Thyroid gland (tissue), 4 donors: ENCODE measurements at regions not wholly inside any gene's neighbourhood (a gene's known extent, or its start where the extent isn't known, plus 50 kb on each side); places are given as distances from the start of the nearest gene placed in this dataset.

Experiments used
- POLR2A ChIP-seq, 2 donors: fragments of 450-650 bp; IDR thresholded peaks; one replicate each; pipeline ENCODE4 v1.6.1; 2017; ENCODE audit warnings: antibody characterized with exemption in 2 of 2, mild to moderate bottlenecking in 2 of 2, moderate library complexity in 1 of 2
- TF ChIP-seq, protein P1 (sequence below), 6 experiments: fragments of 200-600 bp in 3 of 6; fragments of 450-650 bp in 3 of 6; sonication (generic) in 3 of 6; IDR thresholded peaks; one replicate each; pipeline ENCODE4 v1.5.1; 2016 to 2019; ENCODE audit warnings: antibody characterized with exemption in 6 of 6, mild to moderate bottlenecking in 2 of 6, inconsistent platforms in 1 of 6, moderate library complexity in 1 of 6

DNA sequence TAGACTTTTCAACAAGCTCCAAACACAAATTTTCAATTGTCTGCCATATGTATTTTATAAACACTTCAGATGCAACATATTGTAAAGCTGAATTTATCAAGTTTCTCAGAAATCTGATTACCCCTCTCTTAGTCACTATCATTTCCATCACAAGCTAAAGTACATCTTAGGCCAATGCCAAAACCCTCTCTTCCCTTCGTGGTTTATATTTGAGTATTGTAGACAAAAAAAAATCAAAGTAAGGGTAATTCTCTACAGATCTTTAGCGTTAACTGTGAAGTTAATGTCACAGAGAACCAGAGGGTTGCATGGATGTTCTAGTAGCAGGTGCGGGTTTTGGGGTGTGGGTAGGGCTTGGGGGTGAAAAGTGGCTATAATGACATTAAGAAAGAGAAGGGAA lies 387.7 kb upstream of the PTGER4 start:
- TF ChIP-seq POLR2A (IDR thresholded peaks at IDR 0.05): no peak
- TF ChIP-seq, protein P1, sequence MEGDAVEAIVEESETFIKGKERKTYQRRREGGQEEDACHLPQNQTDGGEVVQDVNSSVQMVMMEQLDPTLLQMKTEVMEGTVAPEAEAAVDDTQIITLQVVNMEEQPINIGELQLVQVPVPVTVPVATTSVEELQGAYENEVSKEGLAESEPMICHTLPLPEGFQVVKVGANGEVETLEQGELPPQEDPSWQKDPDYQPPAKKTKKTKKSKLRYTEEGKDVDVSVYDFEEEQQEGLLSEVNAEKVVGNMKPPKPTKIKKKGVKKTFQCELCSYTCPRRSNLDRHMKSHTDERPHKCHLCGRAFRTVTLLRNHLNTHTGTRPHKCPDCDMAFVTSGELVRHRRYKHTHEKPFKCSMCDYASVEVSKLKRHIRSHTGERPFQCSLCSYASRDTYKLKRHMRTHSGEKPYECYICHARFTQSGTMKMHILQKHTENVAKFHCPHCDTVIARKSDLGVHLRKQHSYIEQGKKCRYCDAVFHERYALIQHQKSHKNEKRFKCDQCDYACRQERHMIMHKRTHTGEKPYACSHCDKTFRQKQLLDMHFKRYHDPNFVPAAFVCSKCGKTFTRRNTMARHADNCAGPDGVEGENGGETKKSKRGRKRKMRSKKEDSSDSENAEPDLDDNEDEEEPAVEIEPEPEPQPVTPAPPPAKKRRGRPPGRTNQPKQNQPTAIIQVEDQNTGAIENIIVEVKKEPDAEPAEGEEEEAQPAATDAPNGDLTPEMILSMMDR (IDR thresholded peaks at IDR 0.05): no peak
